IMR-90 (cell line): ENCODE measurements at regions not wholly inside any gene's neighbourhood (a gene's known extent, or its start where the extent isn't known, plus 50 kb on each side); places are given as distances from the start of the nearest gene placed in this dataset.

Experiments
- BHLHE40 ChIP-seq: fragments of 150-350 bp; IDR thresholded peaks from 2 replicates; pipeline ENCODE4 v1.6.1; 2016; ENCODE audit warnings: mild to moderate bottlenecking, low read depth, low read length
- FOS ChIP-seq: fragments of 150-350 bp; IDR thresholded peaks from 2 replicates; pipeline ENCODE4 v1.6.1; 2016; ENCODE audit warnings: low read depth, low read length
- MXI1 ChIP-seq: IDR thresholded peaks from 2 replicates; pipeline ENCODE4 v1.6.1; 2012; ENCODE audit warnings: low read depth, mild to moderate bottlenecking, low read length, moderate library complexity, borderline replicate concordance
- RAD21 ChIP-seq: IDR thresholded peaks from 2 replicates; pipeline ENCODE4 v1.6.1; 2012; ENCODE audit warnings: low read length, improper control_type of control experiment
- SMC3 ChIP-seq: fragments of 150-350 bp; IDR thresholded peaks from 2 replicates; pipeline ENCODE4 v1.6.1; 2016; ENCODE audit warnings: low read depth, mild to moderate bottlenecking, antibody characterized with exemption, low read length, moderate library complexity
- TF ChIP-seq, protein P1 (sequence below): conservative IDR thresholded peaks from 2 replicates; pipeline ENCODE4 v1.5.1; 2012; ENCODE audit warnings: mild to moderate bottlenecking, low read depth, low read length, improper control_type of control experiment
- TF ChIP-seq, protein P2 (sequence below): fragments of 150-350 bp; IDR thresholded peaks from 2 replicates; pipeline ENCODE4 v1.6.1; 2017; ENCODE audit warnings: mild to moderate bottlenecking, antibody characterized with exemption, low read length, low read depth

DNA sequence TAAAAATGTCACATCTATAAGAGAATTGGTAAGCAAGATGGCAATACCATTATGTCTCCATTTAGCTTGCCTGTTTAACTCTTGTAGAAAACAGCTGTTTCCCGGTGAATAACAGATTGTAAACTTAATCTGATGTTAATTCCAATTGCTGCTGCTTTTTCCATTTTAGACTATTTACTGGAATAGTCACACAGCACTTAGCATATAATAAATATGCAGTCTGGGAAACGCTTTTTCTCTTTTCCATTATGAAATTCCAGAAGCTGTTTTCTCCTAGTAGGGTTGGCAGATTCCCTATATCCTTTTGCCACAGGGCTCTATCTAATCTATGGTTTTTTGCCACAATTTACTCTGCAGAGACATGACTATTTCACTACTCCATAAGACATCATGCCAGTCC is 148.0 kb downstream of the CEMIP2 start:
- TF ChIP-seq, protein P1, sequence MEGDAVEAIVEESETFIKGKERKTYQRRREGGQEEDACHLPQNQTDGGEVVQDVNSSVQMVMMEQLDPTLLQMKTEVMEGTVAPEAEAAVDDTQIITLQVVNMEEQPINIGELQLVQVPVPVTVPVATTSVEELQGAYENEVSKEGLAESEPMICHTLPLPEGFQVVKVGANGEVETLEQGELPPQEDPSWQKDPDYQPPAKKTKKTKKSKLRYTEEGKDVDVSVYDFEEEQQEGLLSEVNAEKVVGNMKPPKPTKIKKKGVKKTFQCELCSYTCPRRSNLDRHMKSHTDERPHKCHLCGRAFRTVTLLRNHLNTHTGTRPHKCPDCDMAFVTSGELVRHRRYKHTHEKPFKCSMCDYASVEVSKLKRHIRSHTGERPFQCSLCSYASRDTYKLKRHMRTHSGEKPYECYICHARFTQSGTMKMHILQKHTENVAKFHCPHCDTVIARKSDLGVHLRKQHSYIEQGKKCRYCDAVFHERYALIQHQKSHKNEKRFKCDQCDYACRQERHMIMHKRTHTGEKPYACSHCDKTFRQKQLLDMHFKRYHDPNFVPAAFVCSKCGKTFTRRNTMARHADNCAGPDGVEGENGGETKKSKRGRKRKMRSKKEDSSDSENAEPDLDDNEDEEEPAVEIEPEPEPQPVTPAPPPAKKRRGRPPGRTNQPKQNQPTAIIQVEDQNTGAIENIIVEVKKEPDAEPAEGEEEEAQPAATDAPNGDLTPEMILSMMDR: no peak
- TF ChIP-seq, protein P2, sequence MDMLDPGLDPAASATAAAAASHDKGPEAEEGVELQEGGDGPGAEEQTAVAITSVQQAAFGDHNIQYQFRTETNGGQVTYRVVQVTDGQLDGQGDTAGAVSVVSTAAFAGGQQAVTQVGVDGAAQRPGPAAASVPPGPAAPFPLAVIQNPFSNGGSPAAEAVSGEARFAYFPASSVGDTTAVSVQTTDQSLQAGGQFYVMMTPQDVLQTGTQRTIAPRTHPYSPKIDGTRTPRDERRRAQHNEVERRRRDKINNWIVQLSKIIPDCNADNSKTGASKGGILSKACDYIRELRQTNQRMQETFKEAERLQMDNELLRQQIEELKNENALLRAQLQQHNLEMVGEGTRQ: no peak
- no peak for TF ChIP-seq FOS
- no peak for TF ChIP-seq BHLHE40
- TF ChIP-seq MXI1: no peak
- no peak for TF ChIP-seq SMC3
- TF ChIP-seq RAD21: no peak
